ENCODE measurements at regions not wholly inside any gene's neighbourhood (a gene's known extent, or its start where the extent isn't known, plus 50 kb on each side); places are given as distances from the start of the nearest gene placed in this dataset.

- peaks cover 15% of the 10 kb centered on the region for H3K9me3 Mint-ChIP-seq
- H3K4me1 Mint-ChIP-seq: peaks cover 8% of the 10 kb centered on the region
- DNase-seq (ENCODE audit: low spot score in 2 of 2, unreplicated experiment in 2 of 2): no peak
- H3K27ac Mint-ChIP-seq: no peak overlapping the region
- peaks cover 6% of the 10 kb centered on the region for H3K36me3 Mint-ChIP-seq
- no peak for TF ChIP-seq CTCF (IDR thresholded peaks at IDR 0.05; ENCODE audit: unreplicated experiment)
- H3K4me3 Mint-ChIP-seq: no peak overlapping the region
- H3K27me3 Mint-ChIP-seq (ENCODE audit: low read depth): no peaks in the 10 kb centered on the region
Observed at GRCh38 chr12:14194572-14194971, 170.9 kb upstream of the ATF7IP start.

GRCh38 chr12:14199455-14200198 lies 165.9 kb upstream of the ATF7IP start:
- Mint-ChIP-seq H3K4me3 (no peak overlapping the region), H3K36me3 (peaks cover 2% of the 10 kb centered on the region), H3K27me3 (ENCODE audit: low read depth) (no peaks in the 10 kb centered on the region), H3K4me1 (no peaks in the 10 kb centered on the region), H3K9me3 (peaks cover 19% of the 10 kb centered on the region), H3K27ac (no peak overlapping the region)
- TF ChIP-seq CTCF (IDR thresholded peaks at IDR 0.05; ENCODE audit: unreplicated experiment): no peak
- DNase-seq (ENCODE audit: low spot score in 2 of 2, unreplicated experiment in 2 of 2): no peak

GRCh38 chr12:14200598-14200997 lies 164.9 kb upstream of the ATF7IP start:
- H3K4me1 Mint-ChIP-seq: no peaks in the 10 kb centered on the region
- no peak for TF ChIP-seq CTCF (IDR thresholded peaks at IDR 0.05; ENCODE audit: unreplicated experiment)
- no peaks in the 10 kb centered on the region for H3K27me3 Mint-ChIP-seq (ENCODE audit: low read depth)
- no peak overlapping the region for H3K4me3 Mint-ChIP-seq
- peaks cover 2% of the 10 kb centered on the region for H3K36me3 Mint-ChIP-seq
- peaks cover 19% of the 10 kb centered on the region for H3K9me3 Mint-ChIP-seq
- no peak overlapping the region for H3K27ac Mint-ChIP-seq
- DNase-seq (ENCODE audit: low spot score in 2 of 2, unreplicated experiment in 2 of 2): no peak

- TF ChIP-seq CTCF (IDR thresholded peaks at IDR 0.05; ENCODE audit: unreplicated experiment): no peak
- H3K4me1 Mint-ChIP-seq: peaks cover 4% of the 10 kb centered on the region
Observed at GRCh38 chr12:14201291-14201690, 164.2 kb upstream of the ATF7IP start.

GRCh38 chr12:14207905-14208551 lies 157.5 kb upstream of the ATF7IP start:
- H3K27ac Mint-ChIP-seq: peak overlapping the region; percentile 82

More at GRCh38 chr12:14201291-14201690, 164.2 kb upstream of the ATF7IP start:
- DNase-seq (ENCODE audit: low spot score in 2 of 2, unreplicated experiment in 2 of 2): no peak
- no peak overlapping the region for H3K4me3 Mint-ChIP-seq
- H3K27ac Mint-ChIP-seq: no peak overlapping the region
- H3K36me3 Mint-ChIP-seq: peaks cover 7% of the 10 kb centered on the region
- no peaks in the 10 kb centered on the region for H3K27me3 Mint-ChIP-seq (ENCODE audit: low read depth)
- peaks cover 20% of the 10 kb centered on the region for H3K9me3 Mint-ChIP-seq

More at GRCh38 chr12:14207905-14208551, 157.5 kb upstream of the ATF7IP start:
- peaks cover 13% of the 10 kb centered on the region for H3K36me3 Mint-ChIP-seq
- H3K4me1 Mint-ChIP-seq: peaks cover 44% of the 10 kb centered on the region
- no peak for TF ChIP-seq CTCF (IDR thresholded peaks at IDR 0.05; ENCODE audit: unreplicated experiment)
- DNase-seq (ENCODE audit: low spot score in 2 of 2, unreplicated experiment in 2 of 2): peak in 1 of 2 experiments; percentile 60
- no peak overlapping the region for H3K4me3 Mint-ChIP-seq
- H3K27me3 Mint-ChIP-seq (ENCODE audit: low read depth): no peaks in the 10 kb centered on the region
- peaks cover 14% of the 10 kb centered on the region for H3K9me3 Mint-ChIP-seq
